Activated gamma-delta T cell treated with anti-CD3 and anti-CD28 coated beads, Interleukin-2, amount 50 U/mL, for 16 hours (primary cell): ENCODE measurements at regions not wholly inside any gene's neighbourhood (a gene's known extent, or its start where the extent isn't known, plus 50 kb on each side); places are given as distances from the start of the nearest gene placed in this dataset.

Source experiments
- DNase-seq: peaks from one replicate; pipeline ENCODE4 v3.0.0-alpha.2; 2020; ENCODE audit warnings: low read depth

GRCh38 chr13:79811170-79811569, 330.2 kb downstream of the NDFIP2 start:
- no peak for DNase-seq

- DNase-seq, result no peak
These were observed 329.7 kb downstream of the NDFIP2 start for GRCh38 chr13:79810669-79811068.

- DNase-seq, result no peak
These were observed 329.1 kb downstream of the NDFIP2 start for GRCh38 chr13:79810018-79810417.

- DNase-seq, result no peak
These were observed 327.5 kb downstream of the NDFIP2 start for GRCh38 chr13:79808475-79808874.

GRCh38 chr13:79807554-79807953, 326.6 kb downstream of the NDFIP2 start:
- no peak for DNase-seq

GRCh38 chr13:79806821-79807220, 325.9 kb downstream of the NDFIP2 start:
- no peak for DNase-seq

GRCh38 chr13:79805317-79805716, 324.4 kb downstream of the NDFIP2 start:
- no peak for DNase-seq

GRCh38 chr13:79803989-79804388, 323.0 kb downstream of the NDFIP2 start:
- DNase-seq, result no peak

- no peak for DNase-seq
These were observed 322.3 kb downstream of the NDFIP2 start for GRCh38 chr13:79803296-79803695.

GRCh38 chr13:79802389-79803085, 321.6 kb downstream of the NDFIP2 start:
- no peak for DNase-seq

GRCh38 chr13:79799059-79799867, 318.3 kb downstream of the NDFIP2 start:
- no peak for DNase-seq

- no peak for DNase-seq
These were observed 315.2 kb downstream of the NDFIP2 start for GRCh38 chr13:79796136-79796535.

GRCh38 chr13:79794931-79795330, 314.0 kb downstream of the NDFIP2 start:
- DNase-seq, result no peak

GRCh38 chr13:79792716-79793115, 311.8 kb downstream of the NDFIP2 start:
- DNase-seq, result no peak

GRCh38 chr13:79791471-79792042, 310.6 kb downstream of the NDFIP2 start:
- DNase-seq, result no peak

- DNase-seq, result no peak
These were observed 305.2 kb downstream of the NDFIP2 start for GRCh38 chr13:79786176-79786575.

- no peak for DNase-seq
These were observed 301.7 kb downstream of the NDFIP2 start for GRCh38 chr13:79782541-79783205.

GRCh38 chr13:79781829-79782540, 301.0 kb downstream of the NDFIP2 start:
- DNase-seq, result no peak

- no peak for DNase-seq
These were observed 299.3 kb downstream of the NDFIP2 start for GRCh38 chr13:79780240-79780639.

GRCh38 chr13:79779761-79780160, 298.8 kb downstream of the NDFIP2 start:
- DNase-seq, result no peak

GRCh38 chr13:79778741-79779460, 297.9 kb downstream of the NDFIP2 start:
- DNase-seq, result no peak
